ENCODE measurements at regions not wholly inside any gene's neighbourhood (a gene's known extent, or its start where the extent isn't known, plus 50 kb on each side); places are given as distances from the start of the nearest gene placed in this dataset.

GRCh38 chr11:70610566-70611565 is 212.5 kb downstream of the CTTN start:
- TF ChIP-seq CEBPB (IDR thresholded peaks at IDR 0.05) (no peak), RAD21 (IDR thresholded peaks at IDR 0.05; ENCODE audit: low read depth) (no peak), NFIC (IDR thresholded peaks at IDR 0.05) (no peak), CREB1 (IDR thresholded peaks at IDR 0.05; ENCODE audit: low read depth) (no peak), EGR1 (IDR thresholded peaks at IDR 0.05) (no peak), FOXM1 (IDR thresholded peaks at IDR 0.05; ENCODE audit: borderline replicate concordance, low read depth) (no peak), TAF1 (IDR thresholded peaks at IDR 0.05; ENCODE audit: low read depth) (no peak), YY1 (IDR thresholded peaks at IDR 0.05; ENCODE audit: low read depth) (no peak), ZBTB7A (IDR thresholded peaks at IDR 0.05; ENCODE audit: low read depth) (no peak), EP300 (IDR thresholded peaks at IDR 0.05; ENCODE audit: borderline replicate concordance) (no peak), TCF12 (IDR thresholded peaks at IDR 0.05; ENCODE audit: low read depth) (no peak), TEAD4 (IDR thresholded peaks at IDR 0.05) (no peak)
- TF ChIP-seq, protein P1, sequence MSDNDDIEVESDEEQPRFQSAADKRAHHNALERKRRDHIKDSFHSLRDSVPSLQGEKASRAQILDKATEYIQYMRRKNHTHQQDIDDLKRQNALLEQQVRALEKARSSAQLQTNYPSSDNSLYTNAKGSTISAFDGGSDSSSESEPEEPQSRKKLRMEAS (IDR thresholded peaks at IDR 0.05) = no peak
- TF ChIP-seq, protein P2, sequence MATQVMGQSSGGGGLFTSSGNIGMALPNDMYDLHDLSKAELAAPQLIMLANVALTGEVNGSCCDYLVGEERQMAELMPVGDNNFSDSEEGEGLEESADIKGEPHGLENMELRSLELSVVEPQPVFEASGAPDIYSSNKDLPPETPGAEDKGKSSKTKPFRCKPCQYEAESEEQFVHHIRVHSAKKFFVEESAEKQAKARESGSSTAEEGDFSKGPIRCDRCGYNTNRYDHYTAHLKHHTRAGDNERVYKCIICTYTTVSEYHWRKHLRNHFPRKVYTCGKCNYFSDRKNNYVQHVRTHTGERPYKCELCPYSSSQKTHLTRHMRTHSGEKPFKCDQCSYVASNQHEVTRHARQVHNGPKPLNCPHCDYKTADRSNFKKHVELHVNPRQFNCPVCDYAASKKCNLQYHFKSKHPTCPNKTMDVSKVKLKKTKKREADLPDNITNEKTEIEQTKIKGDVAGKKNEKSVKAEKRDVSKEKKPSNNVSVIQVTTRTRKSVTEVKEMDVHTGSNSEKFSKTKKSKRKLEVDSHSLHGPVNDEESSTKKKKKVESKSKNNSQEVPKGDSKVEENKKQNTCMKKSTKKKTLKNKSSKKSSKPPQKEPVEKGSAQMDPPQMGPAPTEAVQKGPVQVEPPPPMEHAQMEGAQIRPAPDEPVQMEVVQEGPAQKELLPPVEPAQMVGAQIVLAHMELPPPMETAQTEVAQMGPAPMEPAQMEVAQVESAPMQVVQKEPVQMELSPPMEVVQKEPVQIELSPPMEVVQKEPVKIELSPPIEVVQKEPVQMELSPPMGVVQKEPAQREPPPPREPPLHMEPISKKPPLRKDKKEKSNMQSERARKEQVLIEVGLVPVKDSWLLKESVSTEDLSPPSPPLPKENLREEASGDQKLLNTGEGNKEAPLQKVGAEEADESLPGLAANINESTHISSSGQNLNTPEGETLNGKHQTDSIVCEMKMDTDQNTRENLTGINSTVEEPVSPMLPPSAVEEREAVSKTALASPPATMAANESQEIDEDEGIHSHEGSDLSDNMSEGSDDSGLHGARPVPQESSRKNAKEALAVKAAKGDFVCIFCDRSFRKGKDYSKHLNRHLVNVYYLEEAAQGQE (IDR thresholded peaks at IDR 0.05; ENCODE audit: low read depth) = no peak
- TF ChIP-seq, protein P3, sequence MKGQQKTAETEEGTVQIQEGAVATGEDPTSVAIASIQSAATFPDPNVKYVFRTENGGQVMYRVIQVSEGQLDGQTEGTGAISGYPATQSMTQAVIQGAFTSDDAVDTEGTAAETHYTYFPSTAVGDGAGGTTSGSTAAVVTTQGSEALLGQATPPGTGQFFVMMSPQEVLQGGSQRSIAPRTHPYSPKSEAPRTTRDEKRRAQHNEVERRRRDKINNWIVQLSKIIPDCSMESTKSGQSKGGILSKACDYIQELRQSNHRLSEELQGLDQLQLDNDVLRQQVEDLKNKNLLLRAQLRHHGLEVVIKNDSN (IDR thresholded peaks at IDR 0.05) = no peak

GRCh38 chr11:70611821-70612220 is 213.5 kb downstream of the CTTN start:
- TF ChIP-seq, protein P3 (IDR thresholded peaks at IDR 0.05) = no peak
- TF ChIP-seq CREB1 (IDR thresholded peaks at IDR 0.05; ENCODE audit: low read depth) (no peak), ZBTB7A (IDR thresholded peaks at IDR 0.05; ENCODE audit: low read depth) (no peak), YY1 (IDR thresholded peaks at IDR 0.05; ENCODE audit: low read depth) (no peak), RAD21 (IDR thresholded peaks at IDR 0.05; ENCODE audit: low read depth) (no peak), FOXM1 (IDR thresholded peaks at IDR 0.05; ENCODE audit: borderline replicate concordance, low read depth) (no peak), TCF12 (IDR thresholded peaks at IDR 0.05; ENCODE audit: low read depth) (no peak), TAF1 (IDR thresholded peaks at IDR 0.05; ENCODE audit: low read depth) (no peak), TEAD4 (IDR thresholded peaks at IDR 0.05) (no peak), EP300 (IDR thresholded peaks at IDR 0.05; ENCODE audit: borderline replicate concordance) (no peak), EGR1 (IDR thresholded peaks at IDR 0.05) (no peak), CEBPB (IDR thresholded peaks at IDR 0.05) (no peak), NFIC (IDR thresholded peaks at IDR 0.05) (no peak)
- TF ChIP-seq, protein P1 (IDR thresholded peaks at IDR 0.05) = no peak
- TF ChIP-seq, protein P2 (IDR thresholded peaks at IDR 0.05; ENCODE audit: low read depth) = no peak

DNA sequence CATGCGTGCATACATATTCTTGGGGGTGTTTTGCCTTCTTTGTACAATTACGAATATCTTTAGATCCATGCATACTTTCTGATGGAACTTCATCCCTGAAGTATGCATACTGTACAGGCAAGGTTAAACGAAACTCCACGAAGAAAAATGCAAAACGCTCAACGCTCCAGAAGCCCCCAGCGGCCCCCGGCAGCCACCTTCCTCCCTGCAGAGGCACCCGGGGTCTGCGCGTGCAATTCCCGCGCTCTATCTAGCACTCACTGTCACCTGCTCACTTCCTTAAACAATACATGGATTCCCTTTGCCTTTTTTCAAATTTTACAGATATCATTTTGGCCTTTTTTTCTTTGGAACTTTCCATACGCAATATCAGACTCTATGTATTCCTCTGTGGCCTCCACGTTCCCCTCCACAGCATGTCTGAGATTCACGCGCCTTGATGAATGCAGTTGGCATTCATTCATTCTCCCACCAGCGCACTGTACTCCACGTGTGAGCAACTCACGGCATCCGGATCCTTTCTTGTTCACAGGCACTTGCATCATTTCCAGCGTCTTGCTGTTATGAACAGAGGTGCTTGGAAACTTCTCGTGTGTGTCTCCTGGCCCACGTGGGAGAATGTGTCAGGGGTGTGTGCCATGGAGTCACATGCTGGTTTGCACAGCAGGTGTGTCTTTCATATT is 214.3 kb downstream of the CTTN start:
- no peak for TF ChIP-seq TCF12 (IDR thresholded peaks at IDR 0.05; ENCODE audit: low read depth)
- TF ChIP-seq CREB1 (IDR thresholded peaks at IDR 0.05; ENCODE audit: low read depth) = no peak
- TF ChIP-seq, protein P2 (IDR thresholded peaks at IDR 0.05; ENCODE audit: low read depth) = no peak
- no peak for TF ChIP-seq EP300 (IDR thresholded peaks at IDR 0.05; ENCODE audit: borderline replicate concordance)
- TF ChIP-seq YY1 (IDR thresholded peaks at IDR 0.05; ENCODE audit: low read depth) = no peak
- TF ChIP-seq, protein P1 (IDR thresholded peaks at IDR 0.05) = no peak
